IPS DF 4.7 (cell line): ENCODE measurements at regions not wholly inside any gene's neighbourhood (a gene's known extent, or its start where the extent isn't known, plus 50 kb on each side); places are given as distances from the start of the nearest gene placed in this dataset.
A peak's percentile ranks its signal among the peaks of the same experiment; 100 is the strongest.

Source experiments
- DNase-seq: peaks from one replicate; pipeline ENCODE4 v3.0.0-alpha.2; 2013; ENCODE audit warnings: low spot score; ENCODE audit errors: extremely low read depth

DNA sequence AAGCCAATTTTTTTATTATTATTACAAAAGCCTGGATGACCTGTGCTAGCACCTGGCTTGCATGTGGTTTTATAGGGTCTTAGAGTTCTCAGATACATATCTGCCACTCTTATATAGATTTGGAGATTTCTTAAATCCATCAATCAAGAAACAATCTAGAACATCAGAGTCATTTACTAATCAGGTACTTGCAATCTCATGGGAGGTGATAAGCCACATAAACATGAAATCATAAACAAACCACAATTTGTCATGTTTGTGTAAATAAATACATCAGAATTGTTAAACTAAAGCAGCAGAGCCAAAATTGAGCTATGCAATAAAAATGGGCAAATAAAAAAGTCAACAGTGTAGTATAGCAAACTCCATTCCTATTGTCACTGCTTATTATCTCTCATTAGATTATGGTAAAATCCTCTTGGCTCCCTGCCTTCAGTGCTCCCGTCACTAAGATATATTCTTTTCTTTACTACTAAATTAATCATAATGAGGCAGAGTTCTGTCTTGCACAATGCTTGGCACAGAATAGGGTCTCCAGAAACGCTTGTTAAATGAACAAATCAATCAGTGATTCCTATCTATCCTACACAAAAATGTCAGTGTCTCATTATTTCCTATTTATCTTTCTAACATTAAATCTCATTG is 108.7 kb upstream of the TTC29 start:
- no peak for DNase-seq

DNA sequence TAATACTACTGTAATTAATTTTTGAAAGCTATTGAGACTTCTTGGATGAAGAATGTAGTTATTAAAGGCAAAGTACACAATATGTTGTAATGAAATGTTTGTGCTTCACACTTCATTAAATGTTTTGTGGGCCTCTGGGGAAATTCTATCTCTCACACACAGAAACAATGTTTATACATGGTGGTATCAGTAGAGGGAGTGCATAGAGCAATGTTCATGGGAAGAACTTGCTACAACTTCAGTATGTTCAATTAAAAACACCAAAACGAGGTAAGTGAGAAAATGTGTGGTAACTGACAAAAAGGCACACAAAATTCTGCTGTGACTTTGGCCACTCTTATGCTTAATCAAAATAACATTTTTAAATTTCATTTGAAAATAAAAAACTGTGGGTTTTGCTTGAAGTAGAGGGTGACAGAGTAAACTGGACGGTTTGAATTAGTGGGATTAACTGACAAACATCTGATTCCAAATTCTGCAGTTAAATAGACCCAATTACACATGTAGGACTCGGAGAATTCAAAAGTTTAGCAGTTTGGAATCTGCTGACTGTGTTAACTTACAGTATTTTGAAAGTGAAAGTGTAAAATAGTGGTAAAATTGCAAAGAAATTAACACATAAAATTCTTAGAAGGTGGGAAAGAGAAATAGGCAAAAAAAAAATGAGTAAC is 111.4 kb upstream of the TTC29 start:
- DNase-seq: no peak

DNA sequence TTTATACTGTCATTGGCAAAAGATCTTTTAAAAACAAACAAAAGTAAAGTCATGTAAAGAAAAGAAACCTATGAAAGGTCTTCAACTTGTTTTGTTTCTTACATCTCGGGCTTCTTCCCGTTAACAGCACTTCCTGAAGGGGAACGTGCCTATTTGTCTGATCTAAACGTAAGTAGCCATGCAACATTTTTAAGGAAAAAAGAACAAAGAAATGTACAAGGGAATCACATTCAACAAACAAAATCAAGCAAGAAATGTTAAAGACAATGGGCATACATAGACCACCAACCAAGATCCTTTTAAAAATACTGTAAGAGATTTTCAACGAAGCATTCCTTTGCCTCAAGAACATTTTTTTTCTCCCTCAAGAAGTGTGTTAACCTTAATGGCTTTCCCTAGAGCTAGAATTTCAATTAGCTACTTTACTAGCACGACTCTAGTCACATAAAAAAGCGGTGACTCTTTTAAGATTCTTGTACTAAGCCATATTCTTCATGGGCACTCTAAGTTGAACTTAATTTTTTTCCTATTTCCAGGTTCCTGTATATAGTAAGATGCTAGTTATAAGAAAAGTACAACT is 112.0 kb upstream of the TTC29 start:
- no peak for DNase-seq

DNA sequence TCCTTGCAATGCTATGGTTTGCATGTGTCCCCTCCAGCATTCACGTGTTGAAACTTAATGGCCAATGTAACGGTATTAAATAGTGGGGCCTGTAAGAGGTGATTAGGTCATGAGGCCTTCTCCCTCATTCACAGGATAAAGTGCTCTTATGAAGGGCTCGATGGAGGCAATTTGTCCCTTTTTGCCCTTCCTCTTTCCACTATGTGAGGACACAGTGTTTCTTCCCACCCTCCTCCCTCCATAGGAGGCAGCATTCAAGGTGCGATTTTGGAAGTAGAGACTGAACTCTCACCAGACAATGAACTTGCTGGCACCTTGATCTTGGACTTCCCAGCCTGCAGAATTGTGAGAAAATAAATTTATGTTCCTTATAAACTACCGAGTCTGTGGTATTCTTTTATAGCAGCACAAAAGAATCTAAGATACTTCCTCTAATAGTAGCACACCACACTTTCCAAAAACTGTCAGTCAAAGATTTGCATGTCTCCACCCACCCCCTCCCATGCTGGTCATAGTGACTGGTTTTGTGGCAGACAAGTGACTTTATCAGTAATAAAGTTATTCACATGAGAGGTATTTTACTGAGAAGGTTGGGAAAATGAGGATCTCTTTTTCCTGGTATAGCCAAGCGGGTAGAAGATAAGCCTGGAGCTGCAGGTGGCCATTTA is 113.5 kb upstream of the TTC29 start:
- no peak for DNase-seq

DNA sequence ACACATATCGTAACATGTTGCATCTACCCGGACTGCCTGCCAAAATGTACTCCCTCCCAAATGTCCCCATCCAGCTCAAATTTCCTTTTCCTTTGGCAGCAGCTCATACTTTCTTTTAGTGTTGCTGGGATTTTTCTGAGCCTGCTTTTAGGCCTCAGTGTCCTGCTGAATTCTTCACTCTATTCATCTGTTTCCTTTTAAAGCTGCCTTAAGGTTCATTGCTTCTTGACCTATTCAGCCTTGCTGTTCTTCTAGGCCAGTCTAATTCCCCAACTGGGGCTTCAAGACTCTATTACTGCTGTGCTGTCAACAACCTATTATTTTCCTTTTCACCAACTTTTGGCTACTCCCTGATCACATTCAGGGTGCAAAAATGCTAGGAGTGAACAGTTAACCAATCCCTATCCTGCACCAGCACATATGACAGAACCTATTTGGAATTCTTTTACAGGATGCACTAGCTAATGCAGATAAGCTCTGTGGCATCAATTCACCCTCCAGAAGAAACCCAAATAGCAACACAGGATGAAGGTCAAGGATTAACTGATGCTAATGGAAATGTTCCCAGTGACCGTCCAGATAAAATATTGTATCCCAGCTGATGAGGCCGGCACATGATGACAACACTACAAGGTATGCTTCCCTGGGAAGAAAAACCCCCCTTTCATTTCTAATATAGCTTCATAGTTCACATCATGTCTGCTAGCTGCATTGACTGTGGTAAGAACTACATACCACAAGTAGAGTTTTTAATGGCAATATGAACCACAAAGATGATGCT is 114.7 kb upstream of the TTC29 start:
- DNase-seq: no peak

DNA sequence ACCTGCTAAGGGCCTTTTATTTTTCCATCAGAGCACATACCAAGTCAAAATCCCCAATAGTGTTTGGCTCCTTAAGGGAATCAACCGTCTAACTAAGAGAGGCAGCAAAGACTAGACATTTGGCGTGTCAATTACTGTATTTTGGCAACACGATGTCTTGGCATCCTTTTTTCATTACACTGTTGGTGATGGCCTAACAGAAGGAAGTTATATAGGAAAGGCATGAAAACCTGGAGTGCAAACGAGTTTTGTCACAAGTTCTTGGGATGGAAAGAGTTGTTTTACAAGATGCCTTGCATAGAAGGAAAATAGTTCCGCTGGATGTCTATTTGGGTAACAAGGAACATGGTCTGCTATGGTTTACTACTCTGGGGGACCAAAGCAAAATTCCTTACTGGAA is 119.2 kb upstream of the TTC29 start:
- DNase-seq: no peak

DNA sequence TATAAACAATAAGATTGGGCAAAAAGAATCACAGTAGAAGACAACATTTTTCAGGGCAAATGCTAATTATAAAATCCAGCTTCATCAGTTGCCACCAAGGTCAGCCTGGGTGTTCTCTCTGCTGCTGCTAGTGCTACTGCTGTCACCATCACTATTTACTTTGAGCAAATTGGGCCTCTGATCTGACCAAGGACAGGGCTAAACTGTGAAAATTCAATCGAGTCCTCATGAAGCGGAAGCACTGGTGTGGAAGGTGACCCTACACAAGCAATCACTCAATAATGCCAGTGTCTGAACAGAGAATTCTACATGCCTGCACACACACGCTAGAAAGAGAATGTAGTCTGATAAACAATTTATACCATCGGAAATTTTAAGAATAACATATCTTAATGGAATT is 122.9 kb upstream of the TTC29 start:
- no peak for DNase-seq

DNA sequence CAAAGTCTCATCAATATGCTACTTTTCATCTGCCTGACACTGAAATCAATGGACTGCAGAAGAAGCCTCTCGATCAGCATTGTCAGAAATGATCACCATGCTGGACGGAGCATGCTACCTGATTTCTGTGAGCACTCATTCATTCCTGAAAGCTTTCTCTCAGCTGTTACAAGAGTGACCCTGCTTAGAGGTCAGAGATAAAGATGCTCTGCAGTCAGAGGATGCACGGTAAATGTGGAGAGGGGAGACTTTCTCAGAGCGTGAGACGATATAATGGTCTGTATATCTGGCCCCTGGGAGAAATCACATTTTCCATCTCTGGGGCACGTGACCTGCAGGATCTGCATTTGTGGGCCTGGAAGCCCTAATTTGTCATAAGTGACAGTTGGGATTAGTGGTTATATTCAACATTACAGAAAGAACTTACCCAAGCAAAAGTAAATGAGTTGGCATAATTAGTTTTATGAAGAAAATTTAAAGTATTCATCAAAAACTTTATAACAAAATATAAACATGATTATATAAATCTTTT is 125.6 kb upstream of the TTC29 start:
- DNase-seq: no peak

DNA sequence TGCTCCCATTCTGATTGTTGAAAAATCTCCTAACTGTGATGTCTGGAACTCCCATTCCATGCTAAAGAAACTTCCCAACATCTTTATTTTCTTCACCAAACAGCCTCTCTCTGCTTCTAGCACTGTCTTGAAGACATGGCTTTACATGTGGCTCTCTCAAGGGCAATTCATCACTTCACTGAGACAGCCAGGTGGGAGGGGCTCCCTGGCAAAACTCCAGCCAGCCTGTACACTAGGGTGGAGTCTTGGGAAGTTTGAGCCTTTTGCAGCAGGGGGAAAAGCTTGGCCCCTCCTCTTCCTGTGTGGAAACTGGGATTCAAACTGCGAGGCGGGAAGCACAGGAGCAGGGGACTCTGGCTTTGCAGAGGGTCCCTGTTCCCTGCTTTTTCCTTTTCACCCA is 130.5 kb upstream of the TTC29 start:
- no peak for DNase-seq

DNA sequence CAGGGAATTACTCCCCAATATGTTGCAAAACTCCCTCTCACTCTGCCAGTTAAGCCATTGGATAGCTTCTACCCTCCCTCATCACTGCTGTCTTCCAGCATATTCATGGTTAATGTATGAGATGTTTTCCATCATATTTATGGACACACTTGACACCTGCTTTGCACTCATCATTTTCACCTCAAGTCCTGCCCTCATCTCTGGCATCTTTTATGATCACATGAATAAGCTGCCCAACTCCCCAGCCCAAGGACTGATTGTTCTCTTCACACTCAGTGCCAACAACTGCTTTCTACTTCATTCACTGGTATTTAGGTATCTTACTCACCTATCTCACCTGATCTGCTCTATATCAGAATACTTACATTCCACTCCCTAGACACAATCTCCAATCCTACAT is 131.1 kb upstream of the TTC29 start:
- DNase-seq: no peak

DNA sequence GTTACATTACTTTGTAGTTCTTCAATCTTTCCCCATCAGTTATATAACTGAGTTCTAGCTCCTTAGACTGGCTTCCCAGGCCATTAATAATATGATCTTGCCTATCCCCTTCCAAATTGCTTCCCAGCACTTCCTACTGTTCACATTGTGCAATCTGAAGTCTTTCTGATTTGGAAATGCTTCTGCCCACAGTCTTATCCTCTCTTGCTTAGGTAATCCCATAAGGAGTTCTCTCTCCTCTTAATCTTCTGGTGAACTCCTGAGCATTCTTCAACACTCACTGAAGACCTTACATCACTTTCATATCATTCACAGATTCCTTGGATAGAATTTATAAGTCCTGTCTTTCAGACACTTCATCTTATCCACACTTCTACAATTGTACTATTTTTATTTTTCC is 132.7 kb upstream of the TTC29 start:
- no peak for DNase-seq

DNA sequence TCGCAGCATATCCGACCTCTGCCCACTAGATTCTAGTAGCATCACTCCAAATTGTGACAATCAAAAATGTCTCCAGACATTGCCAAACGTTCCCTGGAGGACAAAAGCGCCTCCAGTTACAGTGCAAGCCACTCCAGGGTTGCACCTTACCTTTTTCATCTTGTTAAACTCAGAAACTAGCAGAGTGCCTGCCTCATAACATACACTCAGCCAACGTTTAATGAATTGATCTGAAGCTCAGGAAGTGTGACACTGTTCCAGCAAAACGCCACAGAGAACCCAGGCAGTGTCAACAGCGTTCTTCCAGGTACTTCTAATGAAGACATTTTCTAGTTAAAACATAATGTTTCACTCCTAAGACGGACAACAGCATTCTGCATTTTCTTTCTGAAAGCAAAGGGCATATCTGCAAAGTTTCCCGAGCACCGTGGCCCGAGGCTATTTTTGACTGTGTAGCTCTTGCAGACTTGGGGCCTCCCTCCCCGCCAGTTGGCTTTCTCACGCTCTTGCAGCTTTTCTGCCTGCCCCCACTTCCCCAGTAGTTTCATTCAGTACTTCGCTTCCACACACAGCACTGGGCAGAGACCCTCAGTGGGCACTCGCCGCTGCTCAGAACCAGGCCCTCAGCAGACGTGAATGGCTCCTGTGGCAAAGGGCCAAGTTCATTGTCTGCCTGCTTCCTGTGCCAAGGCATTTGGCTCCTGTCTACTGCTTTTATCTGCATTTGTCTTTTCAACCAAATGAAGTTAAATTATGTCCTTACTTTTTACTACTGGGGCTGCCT is 133.4 kb upstream of the TTC29 start:
- no peak for DNase-seq

DNA sequence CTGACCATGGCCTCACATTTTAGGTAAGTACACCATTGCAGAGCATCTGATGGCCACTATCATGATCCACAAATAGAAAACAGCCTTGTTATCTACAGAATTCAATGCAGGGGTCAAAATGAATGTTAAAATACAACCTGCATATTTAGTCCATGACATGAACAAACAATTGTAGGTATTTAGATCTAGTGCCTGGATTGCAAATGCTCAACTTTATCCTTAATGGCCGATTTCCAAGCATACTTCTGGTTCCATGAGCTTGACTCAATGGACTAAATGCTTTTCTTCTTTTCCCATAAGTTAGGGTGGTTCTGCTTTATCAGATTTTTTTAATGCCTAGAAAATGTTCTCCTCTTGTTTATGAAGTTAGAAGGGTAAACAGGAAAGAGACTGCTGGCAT is 139.2 kb upstream of the TTC29 start:
- no peak for DNase-seq

DNA sequence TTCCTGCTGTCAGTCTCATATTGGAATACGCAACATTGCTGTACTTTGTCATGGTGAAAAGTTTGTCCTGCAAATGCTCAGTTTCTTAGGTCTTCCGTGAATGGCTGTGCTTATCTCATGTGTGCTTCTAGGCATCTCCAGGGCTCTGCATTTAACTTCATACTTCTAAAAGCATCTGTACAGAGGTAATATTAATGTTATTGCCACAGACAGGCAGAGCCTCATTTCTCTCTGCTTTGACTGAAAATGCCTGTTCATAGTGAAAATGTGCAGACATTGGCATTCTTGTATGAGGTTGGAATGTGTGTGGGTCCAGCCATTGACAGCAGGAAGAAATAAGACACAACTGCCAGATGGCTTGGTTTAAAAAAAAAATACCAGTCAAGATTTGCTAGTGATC is 140.1 kb upstream of the TTC29 start:
- DNase-seq: no peak

DNA sequence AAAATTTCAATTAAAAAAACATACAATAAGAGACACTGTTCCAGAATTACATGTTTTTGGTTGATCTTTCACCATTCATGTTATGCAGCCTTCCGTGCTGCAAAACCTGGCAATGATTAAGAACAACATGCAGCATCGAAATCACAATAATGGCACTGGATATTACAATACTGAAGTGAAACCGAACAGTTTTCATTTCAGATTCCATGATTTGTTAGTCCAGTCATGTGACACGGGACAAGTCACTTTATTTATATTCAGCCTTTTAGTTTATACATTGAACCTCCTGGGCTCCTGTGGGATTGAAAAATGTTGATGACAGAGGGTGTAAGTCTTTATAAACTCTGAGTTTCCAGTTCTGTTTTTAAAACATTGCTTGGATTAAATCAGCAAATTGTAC is 142.5 kb upstream of the TTC29 start:
- no peak for DNase-seq

DNA sequence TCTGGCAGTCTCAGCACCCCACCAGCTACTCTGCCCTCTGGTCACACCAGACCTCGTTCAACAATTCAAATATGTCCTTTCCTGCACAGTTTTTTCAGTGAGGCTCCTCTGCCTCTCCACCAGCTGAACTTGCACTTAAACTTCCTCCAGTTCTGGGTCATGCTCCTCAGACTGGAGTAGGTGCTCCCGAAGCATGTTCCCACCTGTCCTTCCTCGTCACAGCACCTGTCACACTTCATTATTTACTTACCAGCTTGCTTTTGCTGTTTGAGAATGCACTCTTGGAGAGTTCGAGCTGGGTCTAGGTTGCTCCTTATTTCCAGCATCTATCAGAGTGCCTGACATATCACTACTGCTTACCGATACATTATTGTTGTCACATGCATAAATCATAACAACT is 144.8 kb upstream of the TTC29 start:
- DNase-seq: no peak

DNA sequence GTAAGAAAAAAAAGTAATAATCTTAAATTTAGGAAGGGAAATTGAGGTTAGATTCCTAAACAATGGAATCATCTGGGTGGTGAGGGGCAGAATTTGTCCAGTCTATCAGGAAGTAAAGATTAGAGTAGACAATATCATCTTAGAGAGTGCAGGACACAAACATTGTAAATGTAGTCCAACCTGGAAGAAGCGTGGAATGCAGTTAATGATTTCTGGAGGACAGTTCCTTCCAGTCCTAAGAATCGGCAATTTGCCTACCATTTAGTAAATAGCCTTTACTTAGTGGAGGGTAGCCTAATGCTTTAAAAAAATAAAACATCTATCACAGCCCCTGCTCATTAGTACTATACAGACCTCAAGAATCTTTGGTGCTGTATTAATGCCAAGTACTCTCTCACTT is 147.5 kb upstream of the TTC29 start:
- no peak for DNase-seq

DNA sequence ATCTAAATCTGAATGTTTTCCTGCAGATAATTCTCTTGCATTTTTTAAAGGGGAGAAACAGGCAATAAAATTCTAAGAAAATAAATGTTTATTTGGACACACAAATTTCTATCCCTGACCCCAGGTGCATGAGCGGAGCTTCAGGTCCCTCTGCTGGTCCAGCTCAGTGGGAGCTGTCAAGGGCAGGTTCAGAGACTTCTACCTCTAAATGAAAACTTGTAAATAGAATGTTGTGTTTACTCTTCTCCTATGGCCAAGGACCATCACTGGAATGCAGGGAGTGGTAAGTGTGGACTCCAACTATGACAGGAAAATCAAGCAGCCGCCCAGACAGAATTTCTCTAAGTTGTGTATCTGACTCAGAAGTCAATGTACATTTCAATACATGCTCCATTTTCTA is 148.6 kb upstream of the TTC29 start:
- no peak for DNase-seq

DNA sequence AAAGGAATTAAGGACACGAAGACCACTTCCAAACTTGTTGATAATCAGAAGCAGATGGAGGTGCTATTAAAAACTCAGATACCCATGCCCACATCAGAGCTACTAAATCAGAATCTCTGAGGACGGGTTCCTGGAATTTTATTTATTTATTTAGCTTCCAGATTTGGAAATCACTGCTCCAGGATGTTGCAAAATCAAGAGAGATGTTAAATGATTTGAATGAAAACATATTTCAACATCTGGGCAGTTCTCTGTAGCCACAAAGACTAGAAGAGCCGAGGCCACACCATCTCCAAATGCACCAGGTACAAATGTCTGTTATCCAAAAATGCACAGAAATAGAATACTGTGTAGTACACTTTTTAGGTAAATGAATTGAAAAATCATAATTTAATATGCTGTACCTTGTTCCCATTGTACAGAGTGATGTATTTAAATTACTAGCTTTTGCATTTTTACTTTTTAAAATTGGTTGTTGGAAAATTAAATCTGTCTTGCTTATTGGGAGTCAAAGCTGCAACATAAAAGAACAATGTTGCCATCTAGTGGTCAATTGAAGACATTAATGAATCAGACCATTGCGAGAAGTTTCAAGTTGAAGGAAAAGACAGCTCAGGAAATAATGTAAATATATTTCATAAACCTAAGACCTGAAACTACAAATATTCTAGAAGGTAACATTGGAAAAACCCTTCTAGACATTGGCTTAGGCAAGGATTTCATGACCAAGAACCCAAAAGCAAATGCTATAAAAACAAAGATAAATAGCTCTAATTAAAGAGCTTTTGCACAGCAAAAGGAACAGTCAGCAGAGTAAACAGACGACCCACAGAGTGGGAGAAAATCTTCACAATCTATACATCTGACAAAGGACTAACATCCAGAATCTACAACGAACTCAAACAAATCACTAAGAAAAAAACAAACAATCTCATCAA is 151.3 kb upstream of the TTC29 start:
- DNase-seq: peak; percentile 16

DNA sequence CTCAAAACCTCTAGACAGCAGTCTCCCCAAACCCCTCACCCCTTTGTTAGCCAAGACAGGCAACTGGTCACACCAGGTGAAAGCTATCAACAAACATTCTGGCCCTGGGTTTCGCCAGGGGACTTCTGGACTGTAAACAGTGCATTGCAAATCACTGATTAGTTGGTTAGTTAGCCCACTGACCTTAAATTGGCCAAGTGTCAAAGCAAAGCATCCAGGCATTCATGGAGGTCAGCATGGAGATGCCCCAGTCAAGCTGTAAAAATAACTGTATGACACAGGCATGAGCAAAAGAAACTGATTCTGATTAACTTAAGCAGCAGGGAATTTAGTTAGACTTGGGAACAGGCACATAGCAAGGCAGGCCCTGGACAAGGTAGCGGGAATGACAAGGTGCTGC is 156.0 kb upstream of the TTC29 start:
- DNase-seq: no peak
